ENCODE measurements at regions not wholly inside any gene's neighbourhood (a gene's known extent, or its start where the extent isn't known, plus 50 kb on each side); places are given as distances from the start of the nearest gene placed in this dataset.
A peak's percentile ranks its signal among the peaks of the same experiment; 100 is the strongest.

GRCh38 chr7:18369011-18369410 is 126.5 kb upstream of the HDAC9 start:
- Mint-ChIP-seq H3K27me3 (ENCODE audit: unreplicated experiment) (no peaks in the 10 kb centered on the region), H3K4me3 (ENCODE audit: unreplicated experiment) (no peak overlapping the region), H3K27ac (ENCODE audit: unreplicated experiment) (no peak overlapping the region), H3K9me3 (ENCODE audit: unreplicated experiment) (no peaks in the 10 kb centered on the region), H3K36me3 (ENCODE audit: unreplicated experiment) (no peaks in the 10 kb centered on the region), H3K4me1 (ENCODE audit: low read depth, unreplicated experiment) (peaks cover 11% of the 10 kb centered on the region)
- no peak for TF ChIP-seq CTCF (IDR thresholded peaks at IDR 0.05; ENCODE audit: partially characterized antibody, unreplicated experiment)
- DNase-seq = no peak

GRCh38 chr7:18370633-18371032 is 124.9 kb upstream of the HDAC9 start:
- H3K4me3 Mint-ChIP-seq (ENCODE audit: unreplicated experiment) = no peak overlapping the region
- no peaks in the 10 kb centered on the region for H3K4me1 Mint-ChIP-seq (ENCODE audit: low read depth, unreplicated experiment)
- H3K36me3 Mint-ChIP-seq (ENCODE audit: unreplicated experiment) = no peaks in the 10 kb centered on the region
- TF ChIP-seq CTCF (IDR thresholded peaks at IDR 0.05; ENCODE audit: partially characterized antibody, unreplicated experiment) = no peak
- no peak overlapping the region for H3K27ac Mint-ChIP-seq (ENCODE audit: unreplicated experiment)
- no peaks in the 10 kb centered on the region for H3K27me3 Mint-ChIP-seq (ENCODE audit: unreplicated experiment)
- DNase-seq = no peak
- H3K9me3 Mint-ChIP-seq (ENCODE audit: unreplicated experiment) = no peaks in the 10 kb centered on the region

- no peak overlapping the region for H3K27ac Mint-ChIP-seq (ENCODE audit: unreplicated experiment)
- no peak for DNase-seq
- H3K27me3 Mint-ChIP-seq (ENCODE audit: unreplicated experiment) = no peaks in the 10 kb centered on the region
- H3K9me3 Mint-ChIP-seq (ENCODE audit: unreplicated experiment) = no peaks in the 10 kb centered on the region
- H3K4me1 Mint-ChIP-seq (ENCODE audit: low read depth, unreplicated experiment) = peaks cover 14% of the 10 kb centered on the region
- TF ChIP-seq CTCF (IDR thresholded peaks at IDR 0.05; ENCODE audit: partially characterized antibody, unreplicated experiment) = no peak
- no peaks in the 10 kb centered on the region for H3K36me3 Mint-ChIP-seq (ENCODE audit: unreplicated experiment)
- H3K4me3 Mint-ChIP-seq (ENCODE audit: unreplicated experiment) = no peak overlapping the region
Observed at GRCh38 chr7:18378989-18379605, 116.5 kb upstream of the HDAC9 start.

GRCh38 chr7:18384491-18385143 is 110.9 kb upstream of the HDAC9 start:
- DNase-seq = no peak
- Mint-ChIP-seq H3K4me1 (ENCODE audit: low read depth, unreplicated experiment) (peaks cover 26% of the 10 kb centered on the region), H3K27ac (ENCODE audit: unreplicated experiment) (no peak overlapping the region), H3K27me3 (ENCODE audit: unreplicated experiment) (no peaks in the 10 kb centered on the region), H3K36me3 (ENCODE audit: unreplicated experiment) (no peaks in the 10 kb centered on the region), H3K4me3 (ENCODE audit: unreplicated experiment) (no peak overlapping the region), H3K9me3 (ENCODE audit: unreplicated experiment) (no peaks in the 10 kb centered on the region)
- TF ChIP-seq CTCF (IDR thresholded peaks at IDR 0.05; ENCODE audit: partially characterized antibody, unreplicated experiment) = no peak

GRCh38 chr7:18386607-18387006 is 108.9 kb upstream of the HDAC9 start:
- H3K36me3 Mint-ChIP-seq (ENCODE audit: unreplicated experiment) = no peaks in the 10 kb centered on the region
- peak overlapping the region; percentile 43 for H3K4me3 Mint-ChIP-seq (ENCODE audit: unreplicated experiment)
- H3K27me3 Mint-ChIP-seq (ENCODE audit: unreplicated experiment) = no peaks in the 10 kb centered on the region
- peaks cover 24% of the 10 kb centered on the region for H3K4me1 Mint-ChIP-seq (ENCODE audit: low read depth, unreplicated experiment)
- TF ChIP-seq CTCF (IDR thresholded peaks at IDR 0.05; ENCODE audit: partially characterized antibody, unreplicated experiment) = no peak
- H3K27ac Mint-ChIP-seq (ENCODE audit: unreplicated experiment) = peak overlapping the region; percentile 3
- H3K9me3 Mint-ChIP-seq (ENCODE audit: unreplicated experiment) = no peaks in the 10 kb centered on the region
- DNase-seq = no peak

All from glutamatergic neuron (in vitro differentiated cells).